Fibroblast of skin of right quadriceps (primary cell): ENCODE measurements at regions not wholly inside any gene's neighbourhood (a gene's known extent, or its start where the extent isn't known, plus 50 kb on each side); places are given as distances from the start of the nearest gene placed in this dataset.
A peak's percentile ranks its signal among the peaks of the same experiment; 100 is the strongest.
"Not testable (repeated sequence)": the region's sequence is repeated elsewhere in the genome, so short reads cannot be mapped to it uniquely, and the experiment has no call there.

ENCODE experiments used
- DNase-seq: peaks from one replicate; pipeline ENCODE4 v3.0.0-alpha.2; 2013

GRCh38 chr10:62996516-62996915, 136.6 kb upstream of the NRBF2 start:
- DNase-seq: no peak

GRCh38 chr10:62993121-62993520, 140.0 kb upstream of the NRBF2 start:
- DNase-seq: peak; percentile 41

GRCh38 chr10:62992145-62992721, 140.9 kb upstream of the NRBF2 start:
- DNase-seq: peak; percentile 23

GRCh38 chr10:62990126-62990525, 143.0 kb upstream of the NRBF2 start:
- DNase-seq: no peak

- no peak for DNase-seq
Observed at GRCh38 chr10:62985807-62986600, 147.1 kb upstream of the NRBF2 start.

- no peak for DNase-seq
Observed at GRCh38 chr10:62981096-62981495, 152.0 kb upstream of the NRBF2 start.

- no peak for DNase-seq
Observed at GRCh38 chr10:62980687-62981086, 152.4 kb upstream of the NRBF2 start.

GRCh38 chr10:62979921-62980320, 153.2 kb upstream of the NRBF2 start:
- no peak for DNase-seq

GRCh38 chr10:62978482-62978881, 154.6 kb upstream of the NRBF2 start:
- DNase-seq: peak; percentile 60

- DNase-seq: not testable (repeated sequence)
Observed at GRCh38 chr10:62974795-62975194, 158.3 kb upstream of the NRBF2 start.

GRCh38 chr10:62972103-62972502, 155.9 kb upstream of the EGR2 start:
- peak; percentile 39 for DNase-seq

GRCh38 chr10:62964026-62964425, 147.9 kb upstream of the EGR2 start:
- no peak for DNase-seq

- DNase-seq: peak; percentile 44
Observed at GRCh38 chr10:62961951-62962523, 145.9 kb upstream of the EGR2 start.

- DNase-seq: peak; percentile 76
Observed at GRCh38 chr10:62960416-62960815, 144.2 kb upstream of the EGR2 start.

- DNase-seq: peak; percentile 61
Observed at GRCh38 chr10:62959553-62959952, 143.4 kb upstream of the EGR2 start.

GRCh38 chr10:62958980-62959379, 142.8 kb upstream of the EGR2 start:
- no peak for DNase-seq

GRCh38 chr10:62946278-62946677, 130.1 kb upstream of the EGR2 start:
- no peak for DNase-seq

GRCh38 chr10:62939698-62940097, 123.5 kb upstream of the EGR2 start:
- DNase-seq: no peak

- DNase-seq: no peak
Observed at GRCh38 chr10:62938672-62939071, 122.5 kb upstream of the EGR2 start.

GRCh38 chr10:62937674-62938073, 121.5 kb upstream of the EGR2 start:
- DNase-seq: no peak

GRCh38 chr10:62935022-62935421, 118.9 kb upstream of the EGR2 start:
- no peak for DNase-seq

GRCh38 chr10:62934258-62934657, 118.1 kb upstream of the EGR2 start:
- DNase-seq: no peak

GRCh38 chr10:62928763-62929162, 112.6 kb upstream of the EGR2 start:
- DNase-seq: not testable (repeated sequence)

GRCh38 chr10:62926407-62926806, 110.2 kb upstream of the EGR2 start:
- DNase-seq: no peak
